IgD-negative memory B cell (primary cell): ENCODE measurements at regions not wholly inside any gene's neighbourhood (a gene's known extent, or its start where the extent isn't known, plus 50 kb on each side); places are given as distances from the start of the nearest gene placed in this dataset.

Source experiments
- H3K27ac Mint-ChIP-seq, 3 donors: one replicate each; pipeline ENCODE4 v1.8.0; 2020 to 2022; ENCODE audit warnings: mild to moderate bottlenecking in 3 of 3, mixed read lengths in 3 of 3, moderate library complexity in 1 of 3
- H3K27me3 Mint-ChIP-seq: one replicate; pipeline ENCODE4 v1.8.0; 2021; ENCODE audit warnings: mixed read lengths
- H3K36me3 Mint-ChIP-seq: one replicate; pipeline ENCODE4 v1.8.0; 2020; ENCODE audit warnings: mild to moderate bottlenecking, mixed read lengths
- H3K4me1 Mint-ChIP-seq, 3 donors: one replicate each; pipeline ENCODE4 v1.8.0; 2020 to 2022; ENCODE audit warnings: mixed read lengths in 3 of 3, mild to moderate bottlenecking in 1 of 3
- H3K4me3 Mint-ChIP-seq, 4 donors: one replicate each; pipeline ENCODE4 v1.8.0; 2020 to 2022; ENCODE audit warnings: mild to moderate bottlenecking in 4 of 4, mixed read lengths in 4 of 4, moderate library complexity in 3 of 4
- H3K9me3 Mint-ChIP-seq, 3 donors: one replicate each; pipeline ENCODE4 v1.8.0; 2020 to 2021; ENCODE audit warnings: mixed read lengths in 3 of 3, mild to moderate bottlenecking in 1 of 3

- H3K27ac Mint-ChIP-seq = no peak overlapping the region
- peaks cover 0 to 2% (median 1%) of the 10 kb centered on the region in 3 donors for H3K9me3 Mint-ChIP-seq
- H3K4me1 Mint-ChIP-seq = no peaks in the 10 kb centered on the region
- H3K27me3 Mint-ChIP-seq = no peaks in the 10 kb centered on the region
- H3K36me3 Mint-ChIP-seq = no peaks in the 10 kb centered on the region
- H3K4me3 Mint-ChIP-seq = no peak overlapping the region
These were observed 146.2 kb downstream of the SLC6A15 start for GRCh38 chr12:84766375-84766774.

GRCh38 chr12:84764001-84764400, 148.6 kb downstream of the SLC6A15 start:
- peaks cover 0 to 2% (median 1%) of the 10 kb centered on the region in 3 donors for H3K9me3 Mint-ChIP-seq
- H3K27ac Mint-ChIP-seq = peak overlapping the region in 1 of 3 donors; percentile 39
- no peaks in the 10 kb centered on the region for H3K27me3 Mint-ChIP-seq
- H3K4me3 Mint-ChIP-seq = no peak overlapping the region
- no peaks in the 10 kb centered on the region for H3K36me3 Mint-ChIP-seq
- H3K4me1 Mint-ChIP-seq = no peaks in the 10 kb centered on the region

- no peaks in the 10 kb centered on the region for H3K36me3 Mint-ChIP-seq
- peaks cover 0 to 2% (median 1%) of the 10 kb centered on the region in 3 donors for H3K9me3 Mint-ChIP-seq
- H3K27ac Mint-ChIP-seq = no peak overlapping the region
- H3K4me3 Mint-ChIP-seq = no peak overlapping the region
- no peaks in the 10 kb centered on the region for H3K4me1 Mint-ChIP-seq
- H3K27me3 Mint-ChIP-seq = no peaks in the 10 kb centered on the region
These were observed 149.5 kb downstream of the SLC6A15 start for GRCh38 chr12:84763107-84763506.

DNA sequence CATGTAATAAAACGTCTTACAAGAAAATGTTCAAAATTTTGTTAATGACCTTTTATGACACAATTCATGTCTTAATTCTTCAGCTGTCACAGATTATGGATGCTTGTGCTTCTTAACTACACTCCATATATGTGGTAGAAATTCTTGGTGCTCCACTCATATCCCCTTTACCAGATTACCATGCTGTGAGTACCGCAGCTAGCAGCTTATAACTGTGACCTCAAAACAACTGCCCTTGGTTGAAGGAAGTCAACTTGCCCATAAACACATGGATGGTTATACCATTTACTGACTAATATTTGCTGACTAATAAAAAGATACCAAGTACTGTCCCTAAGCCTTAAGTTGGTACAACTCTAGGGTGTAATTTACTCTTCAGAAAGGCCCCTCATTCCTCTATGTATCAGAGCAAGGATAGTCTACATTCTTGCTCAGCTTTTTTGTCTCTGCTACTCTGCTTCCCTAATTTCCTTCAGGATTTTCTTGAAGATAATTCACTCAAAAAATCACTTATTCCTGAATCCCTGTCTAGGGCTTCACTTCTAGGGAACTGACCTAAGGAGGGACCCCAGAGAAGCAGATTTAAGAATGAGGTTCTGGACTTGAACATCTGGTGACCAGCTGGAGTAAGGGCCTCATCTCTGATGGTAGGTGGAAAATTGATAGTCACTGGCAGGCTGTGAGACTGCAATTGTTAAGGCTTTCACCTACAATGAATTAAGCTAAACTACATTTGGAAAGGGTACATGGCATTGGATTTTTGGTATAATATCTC, 152.3 kb downstream of the SLC6A15 start:
- H3K4me3 Mint-ChIP-seq = no peak overlapping the region
- no peaks in the 10 kb centered on the region for H3K36me3 Mint-ChIP-seq
- H3K9me3 Mint-ChIP-seq = peaks cover 0 to 2% (median 1%) of the 10 kb centered on the region in 3 donors
- no peak overlapping the region for H3K27ac Mint-ChIP-seq
- H3K27me3 Mint-ChIP-seq = no peaks in the 10 kb centered on the region
- H3K4me1 Mint-ChIP-seq = no peaks in the 10 kb centered on the region

- Mint-ChIP-seq H3K27ac (no peak overlapping the region), H3K36me3 (no peaks in the 10 kb centered on the region), H3K9me3 (peaks cover 0 to 1% (median 0%) of the 10 kb centered on the region in 3 donors), H3K4me3 (no peak overlapping the region), H3K4me1 (no peaks in the 10 kb centered on the region), H3K27me3 (no peaks in the 10 kb centered on the region)
These were observed 154.6 kb downstream of the SLC6A15 start for GRCh38 chr12:84757978-84758377.

DNA sequence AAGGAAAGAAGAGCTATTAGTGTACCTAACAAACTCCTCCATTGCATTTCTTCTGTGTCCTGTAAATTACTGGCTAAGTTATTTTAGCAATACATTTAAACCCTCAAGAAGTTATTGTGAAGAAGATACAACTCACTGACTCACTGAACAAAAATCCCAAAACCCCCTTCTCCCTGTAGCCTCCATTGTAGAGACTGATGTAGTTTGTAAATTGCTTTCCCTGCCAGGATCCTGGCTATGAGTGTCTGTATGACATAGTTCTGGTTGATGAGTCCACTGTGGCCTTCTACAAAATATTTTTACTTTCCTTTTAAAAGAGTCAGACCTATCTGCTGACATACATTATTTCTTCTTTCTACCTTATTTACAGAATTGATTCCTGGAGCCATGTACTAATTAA, 155.6 kb downstream of the SLC6A15 start:
- Mint-ChIP-seq H3K4me3 (no peak overlapping the region), H3K9me3 (no peaks in the 10 kb centered on the region), H3K4me1 (no peaks in the 10 kb centered on the region), H3K27ac (no peak overlapping the region), H3K36me3 (no peaks in the 10 kb centered on the region), H3K27me3 (no peaks in the 10 kb centered on the region)

DNA sequence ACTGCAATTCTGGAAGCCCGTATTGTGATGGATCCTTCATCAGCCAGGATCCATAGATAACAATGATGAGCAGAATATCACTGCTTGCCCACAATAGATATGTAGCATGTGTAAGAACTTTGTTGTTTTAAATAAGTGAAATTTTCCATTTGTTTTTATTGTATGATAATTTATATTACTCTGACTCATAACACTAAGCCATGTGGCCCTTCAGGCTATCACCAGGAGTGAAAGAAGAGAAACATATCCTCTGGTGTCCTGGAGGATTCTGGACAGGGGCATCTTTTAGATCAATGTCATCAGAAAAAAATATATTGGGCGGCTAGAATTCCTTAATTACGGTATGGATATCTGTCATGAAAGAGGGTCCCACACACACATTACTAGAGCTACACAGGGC, 167.5 kb downstream of the SLC6A15 start:
- Mint-ChIP-seq H3K36me3 (no peaks in the 10 kb centered on the region), H3K4me1 (no peaks in the 10 kb centered on the region), H3K27me3 (no peaks in the 10 kb centered on the region), H3K27ac (no peak overlapping the region), H3K4me3 (no peak overlapping the region), H3K9me3 (peaks cover 2 to 5% (median 2%) of the 10 kb centered on the region in 3 donors)

DNA sequence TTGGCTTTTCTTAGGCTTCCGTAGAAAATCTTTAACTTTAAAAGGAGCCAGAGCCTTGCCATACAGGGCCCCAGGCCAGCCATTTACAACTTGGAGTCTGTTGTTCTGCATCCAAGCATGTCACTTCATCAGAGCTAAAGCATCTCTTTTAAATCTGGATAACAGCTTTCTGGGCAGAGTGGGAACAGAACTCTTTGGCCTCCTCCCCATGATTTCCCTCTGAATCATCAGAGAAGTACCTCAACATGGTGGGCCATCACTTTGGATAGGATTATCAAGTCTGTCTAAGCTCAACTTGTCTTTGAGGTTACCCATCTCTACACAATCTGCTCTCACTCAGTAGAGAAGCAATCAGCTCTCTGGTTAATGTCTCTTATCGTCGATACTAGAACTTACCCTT, 170.9 kb downstream of the SLC6A15 start:
- H3K9me3 Mint-ChIP-seq = peaks cover 0 to 2% (median 0%) of the 10 kb centered on the region in 3 donors
- H3K27ac Mint-ChIP-seq = no peak overlapping the region
- H3K4me3 Mint-ChIP-seq = no peak overlapping the region
- H3K4me1 Mint-ChIP-seq = no peaks in the 10 kb centered on the region
- H3K27me3 Mint-ChIP-seq = no peaks in the 10 kb centered on the region
- H3K36me3 Mint-ChIP-seq = no peaks in the 10 kb centered on the region

GRCh38 chr12:84741031-84741430, 171.6 kb downstream of the SLC6A15 start:
- Mint-ChIP-seq H3K4me1 (no peaks in the 10 kb centered on the region), H3K9me3 (peaks cover 0 to 2% (median 0%) of the 10 kb centered on the region in 3 donors), H3K27ac (no peak overlapping the region), H3K4me3 (no peak overlapping the region), H3K27me3 (no peaks in the 10 kb centered on the region), H3K36me3 (no peaks in the 10 kb centered on the region)

- Mint-ChIP-seq H3K9me3 (peaks cover 0 to 2% (median 0%) of the 10 kb centered on the region in 3 donors), H3K4me1 (no peaks in the 10 kb centered on the region), H3K4me3 (no peak overlapping the region), H3K36me3 (no peaks in the 10 kb centered on the region), H3K27ac (no peak overlapping the region), H3K27me3 (no peaks in the 10 kb centered on the region)
These were observed 172.0 kb downstream of the SLC6A15 start for GRCh38 chr12:84740602-84741001.

DNA sequence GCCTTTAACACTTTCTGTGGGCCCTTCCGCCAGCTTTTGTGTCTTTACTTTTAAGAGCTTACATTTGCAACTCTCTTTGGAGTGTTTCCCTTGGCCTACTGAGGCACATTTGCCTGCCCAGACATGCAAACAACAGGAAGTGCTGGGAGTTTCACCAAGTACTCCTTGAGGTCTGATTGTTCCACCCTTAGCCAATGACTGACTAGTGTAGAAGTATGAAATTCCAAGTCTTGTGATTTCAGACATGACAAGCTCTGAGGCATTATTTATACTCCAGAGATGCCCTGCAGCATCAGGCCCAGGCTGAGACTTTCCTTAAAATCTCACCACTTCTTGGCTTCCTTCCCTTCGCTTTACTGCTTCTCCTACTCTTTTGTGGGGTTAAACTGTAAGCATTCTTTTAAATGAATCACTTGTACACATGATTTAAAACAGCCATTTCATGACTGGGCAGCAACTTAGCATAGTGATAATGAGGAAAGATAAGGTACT, 174.1 kb downstream of the SLC6A15 start:
- H3K4me1 Mint-ChIP-seq = no peaks in the 10 kb centered on the region
- H3K27me3 Mint-ChIP-seq = no peaks in the 10 kb centered on the region
- no peak overlapping the region for H3K4me3 Mint-ChIP-seq
- H3K9me3 Mint-ChIP-seq = peaks cover 0 to 4% (median 2%) of the 10 kb centered on the region in 3 donors
- H3K36me3 Mint-ChIP-seq = no peaks in the 10 kb centered on the region
- H3K27ac Mint-ChIP-seq = no peak overlapping the region

DNA sequence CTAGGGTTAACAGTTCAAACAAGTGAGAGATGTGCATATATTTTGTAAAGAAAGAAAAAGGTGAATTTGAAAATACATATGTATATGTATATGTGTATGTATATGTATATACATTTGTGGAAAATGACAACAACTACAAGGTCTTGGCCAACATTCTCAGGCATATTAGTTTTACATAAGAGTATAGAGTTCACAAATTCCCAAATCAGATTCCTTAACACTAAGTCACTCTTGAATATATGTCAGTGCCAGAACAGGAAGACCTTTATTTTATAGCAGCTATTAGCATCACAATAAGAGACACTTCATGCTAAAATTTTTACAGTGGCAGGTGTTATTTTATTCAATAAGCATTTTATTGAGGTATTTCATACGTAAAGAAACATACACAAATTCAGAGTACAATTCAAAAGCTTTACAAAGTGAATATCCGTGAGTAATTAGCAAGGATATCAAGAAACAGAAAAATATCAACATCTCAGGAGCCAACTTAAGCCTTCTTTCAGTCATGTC, 179.7 kb downstream of the SLC6A15 start:
- H3K27ac Mint-ChIP-seq = no peak overlapping the region
- no peaks in the 10 kb centered on the region for H3K27me3 Mint-ChIP-seq

GRCh38 chr12:84730561-84731162, 181.9 kb downstream of the SLC6A15 start:
- no peaks in the 10 kb centered on the region for H3K27me3 Mint-ChIP-seq
- H3K9me3 Mint-ChIP-seq = peaks cover 0 to 4% (median 0%) of the 10 kb centered on the region in 3 donors
- no peak overlapping the region for H3K27ac Mint-ChIP-seq
- no peaks in the 10 kb centered on the region for H3K36me3 Mint-ChIP-seq
- H3K4me1 Mint-ChIP-seq = no peaks in the 10 kb centered on the region
- H3K4me3 Mint-ChIP-seq = no peak overlapping the region

More for the DNA sequence above, 179.7 kb downstream of the SLC6A15 start:
- Mint-ChIP-seq H3K36me3 (no peaks in the 10 kb centered on the region), H3K4me1 (no peaks in the 10 kb centered on the region), H3K4me3 (no peak overlapping the region), H3K9me3 (peaks cover 0 to 4% (median 0%) of the 10 kb centered on the region in 3 donors)

- Mint-ChIP-seq H3K36me3 (no peaks in the 10 kb centered on the region), H3K4me3 (no peak overlapping the region), H3K27ac (no peak overlapping the region), H3K9me3 (no peaks in the 10 kb centered on the region), H3K27me3 (no peaks in the 10 kb centered on the region), H3K4me1 (no peaks in the 10 kb centered on the region)
These were observed 184.6 kb downstream of the SLC6A15 start for GRCh38 chr12:84727961-84728360.

- no peak overlapping the region for H3K4me3 Mint-ChIP-seq
- no peaks in the 10 kb centered on the region for H3K9me3 Mint-ChIP-seq
- no peaks in the 10 kb centered on the region for H3K27me3 Mint-ChIP-seq
- no peak overlapping the region for H3K27ac Mint-ChIP-seq
- no peaks in the 10 kb centered on the region for H3K4me1 Mint-ChIP-seq
- no peaks in the 10 kb centered on the region for H3K36me3 Mint-ChIP-seq
These were observed 185.8 kb downstream of the SLC6A15 start for GRCh38 chr12:84726780-84727179.
